A673 (cell line): ENCODE measurements at regions not wholly inside any gene's neighbourhood (a gene's known extent, or its start where the extent isn't known, plus 50 kb on each side); places are given as distances from the start of the nearest gene placed in this dataset.

Experiments
- EZH2 ChIP-seq: fragments of 200-600 bp; sonication (generic); IDR thresholded peaks from 2 replicates; pipeline ENCODE4 v1.6.1; 2017; ENCODE audit warnings: borderline replicate concordance, low read depth, mild to moderate bottlenecking, mixed read lengths, antibody characterized with exemption, low read length; ENCODE audit not compliant: poor library complexity, severe bottlenecking
- TF ChIP-seq, protein P1 (sequence below): fragments of 300-800, 200-600 bp; sonication (generic); conservative IDR thresholded peaks from 2 replicates; pipeline ENCODE4 v1.5.1; 2017; ENCODE audit warnings: low read depth, mild to moderate bottlenecking, antibody characterized with exemption, low read length, moderate library complexity, mixed read lengths

DNA sequence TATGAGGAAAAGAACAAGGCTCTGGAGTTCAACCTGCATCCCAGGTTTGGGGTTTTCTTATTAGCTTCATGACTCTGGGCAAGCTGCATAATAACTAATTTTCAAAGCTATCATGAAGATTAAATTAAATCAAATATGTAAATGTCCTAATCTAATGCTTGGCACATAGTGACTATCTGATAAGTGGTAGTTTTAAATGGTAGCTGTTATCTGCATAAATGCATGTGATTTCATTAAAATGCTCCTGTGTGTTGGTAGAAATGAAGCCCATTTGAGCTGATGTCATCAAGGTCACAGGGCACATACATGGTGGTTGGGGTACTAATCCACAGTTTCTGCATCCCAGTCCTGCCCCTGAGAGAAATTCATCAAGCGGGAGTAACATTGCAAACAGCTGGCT is 428.8 kb downstream of the LRATD1 start:
- TF ChIP-seq EZH2, result no peak
- TF ChIP-seq, protein P1, sequence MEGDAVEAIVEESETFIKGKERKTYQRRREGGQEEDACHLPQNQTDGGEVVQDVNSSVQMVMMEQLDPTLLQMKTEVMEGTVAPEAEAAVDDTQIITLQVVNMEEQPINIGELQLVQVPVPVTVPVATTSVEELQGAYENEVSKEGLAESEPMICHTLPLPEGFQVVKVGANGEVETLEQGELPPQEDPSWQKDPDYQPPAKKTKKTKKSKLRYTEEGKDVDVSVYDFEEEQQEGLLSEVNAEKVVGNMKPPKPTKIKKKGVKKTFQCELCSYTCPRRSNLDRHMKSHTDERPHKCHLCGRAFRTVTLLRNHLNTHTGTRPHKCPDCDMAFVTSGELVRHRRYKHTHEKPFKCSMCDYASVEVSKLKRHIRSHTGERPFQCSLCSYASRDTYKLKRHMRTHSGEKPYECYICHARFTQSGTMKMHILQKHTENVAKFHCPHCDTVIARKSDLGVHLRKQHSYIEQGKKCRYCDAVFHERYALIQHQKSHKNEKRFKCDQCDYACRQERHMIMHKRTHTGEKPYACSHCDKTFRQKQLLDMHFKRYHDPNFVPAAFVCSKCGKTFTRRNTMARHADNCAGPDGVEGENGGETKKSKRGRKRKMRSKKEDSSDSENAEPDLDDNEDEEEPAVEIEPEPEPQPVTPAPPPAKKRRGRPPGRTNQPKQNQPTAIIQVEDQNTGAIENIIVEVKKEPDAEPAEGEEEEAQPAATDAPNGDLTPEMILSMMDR, result no peak
